Neural cell (in vitro differentiated cells): ENCODE measurements at regions not wholly inside any gene's neighbourhood (a gene's known extent, or its start where the extent isn't known, plus 50 kb on each side); places are given as distances from the start of the nearest gene placed in this dataset.
"Not testable (repeated sequence)": the region's sequence is repeated elsewhere in the genome, so short reads cannot be mapped to it uniquely, and the experiment has no call there.

Experiments
- H2AFZ ChIP-seq: fragments of 200-600, 300-800 bp; sonication (generic), shearing (Covaris generic); 2 replicates; pipeline ENCODE4 v1.6.0; 2014; ENCODE audit warnings: low read depth, mild to moderate bottlenecking, antibody characterized with exemption, low read length, moderate library complexity
- H3F3A ChIP-seq: fragments of 200-600 bp; shearing (Covaris generic); 2 replicates; pipeline ENCODE4 v1.6.1; 2016; ENCODE audit warnings: mild to moderate bottlenecking, moderate library complexity, mixed read lengths, antibody characterized with exemption, low read length; ENCODE audit not compliant: insufficient read depth, poor library complexity, severe bottlenecking
- H3K27ac ChIP-seq: fragments of 200-600, 300-800 bp; sonication (generic), shearing (Covaris generic); 2 replicates; pipeline ENCODE4 v1.5.1; 2014; ENCODE audit warnings: mild to moderate bottlenecking, low read length, moderate library complexity
- H3K27me3 ChIP-seq: fragments of 300-800, 200-600 bp; sonication (generic), shearing (Covaris generic); 2 replicates; pipeline ENCODE4 v1.6.0; 2014; ENCODE audit warnings: mild to moderate bottlenecking, low read depth, low read length, moderate library complexity; ENCODE audit not compliant: insufficient read depth
- H3K36me3 ChIP-seq: fragments of 300-800, 200-600 bp; sonication (generic), shearing (Covaris generic); 2 replicates; pipeline ENCODE4 v1.5.1; 2014; ENCODE audit warnings: mild to moderate bottlenecking, antibody characterized with exemption, low read length, moderate library complexity; ENCODE audit not compliant: insufficient read depth
- H3K4me2 ChIP-seq: fragments of 300-800, 200-600 bp; sonication (generic), shearing (Covaris generic); 2 replicates; pipeline ENCODE4 v1.6.0; 2014; ENCODE audit warnings: mild to moderate bottlenecking, low read length
- H3K4me3 ChIP-seq: fragments of 300-800, 200-600 bp; sonication (generic), shearing (Covaris generic); 2 replicates; pipeline ENCODE4 v1.5.1; 2014; ENCODE audit warnings: mild to moderate bottlenecking, low read length, moderate library complexity
- H3K79me2 ChIP-seq: fragments of 200-600 bp; shearing (Covaris generic); replicated peaks from 2 replicates; pipeline ENCODE4 v1.6.0; 2014; ENCODE audit warnings: mild to moderate bottlenecking, low read length, moderate library complexity; ENCODE audit not compliant: insufficient read depth
- H3K9ac ChIP-seq: fragments of 300-800, 200-600 bp; sonication (generic), shearing (Covaris generic); 2 replicates; pipeline ENCODE4 v1.6.1; 2016; ENCODE audit warnings: mild to moderate bottlenecking, low read length, mixed read lengths
- H3K9me2 ChIP-seq: fragments of 200-600 bp; shearing (Covaris generic); 2 replicates; pipeline ENCODE4 v1.6.1; 2016; ENCODE audit warnings: mild to moderate bottlenecking, low read length, mixed read lengths; ENCODE audit not compliant: insufficient read depth
- H3K9me3 ChIP-seq: fragments of 200-600, 300-800 bp; sonication (generic), shearing (Covaris generic); 2 replicates; pipeline ENCODE4 v1.6.1; 2016; ENCODE audit warnings: mild to moderate bottlenecking, mixed run types, low read length, moderate library complexity, mixed read lengths
- H4K20me1 ChIP-seq: fragments of 200-600 bp; shearing (Covaris generic); 2 replicates; pipeline ENCODE4 v1.6.1; 2016; ENCODE audit warnings: mild to moderate bottlenecking, mixed run types; ENCODE audit not compliant: insufficient read depth
- CTCF ChIP-seq: fragments of 450-650 bp; IDR thresholded peaks from 2 replicates; pipeline ENCODE4 v1.5.1; 2014; ENCODE audit warnings: antibody characterized with exemption, mild to moderate bottlenecking, moderate library complexity; ENCODE audit not compliant: poor library complexity, severe bottlenecking
- EP300 ChIP-seq: fragments of 450-650 bp; conservative IDR thresholded peaks from 2 replicates; pipeline ENCODE4 v1.6.1; 2014; ENCODE audit warnings: antibody characterized with exemption, mild to moderate bottlenecking, moderate library complexity; ENCODE audit not compliant: poor library complexity, severe bottlenecking
- EZH2 ChIP-seq: fragments of 200-600, 300-800 bp; shearing (Covaris generic), sonication (generic); IDR thresholded peaks from 2 replicates; pipeline ENCODE4 v1.6.1; 2014; ENCODE audit warnings: antibody characterized with exemption, low read length, borderline replicate concordance, mild to moderate bottlenecking; ENCODE audit not compliant: insufficient read depth, poor library complexity, severe bottlenecking
- MXI1 ChIP-seq: fragments of 450-650 bp; conservative IDR thresholded peaks from 2 replicates; pipeline ENCODE4 v1.6.1; 2014; ENCODE audit warnings: antibody characterized with exemption, mild to moderate bottlenecking; ENCODE audit not compliant: poor library complexity, severe bottlenecking
- POLR2AphosphoS5 ChIP-seq: IDR thresholded peaks from 2 replicates; pipeline ENCODE4 v1.6.1; 2012
- RAD21 ChIP-seq: fragments of 450-650 bp; conservative IDR thresholded peaks from 2 replicates; pipeline ENCODE4 v1.6.1; 2014; ENCODE audit warnings: antibody characterized with exemption, mild to moderate bottlenecking, moderate library complexity
- REST ChIP-seq: IDR thresholded peaks from 2 replicates; pipeline ENCODE4 v1.6.1; 2012; ENCODE audit warnings: borderline replicate concordance
- SMC3 ChIP-seq: fragments of 450-650 bp; conservative IDR thresholded peaks from 2 replicates; pipeline ENCODE4 v1.6.1; 2014; ENCODE audit warnings: antibody characterized with exemption, mild to moderate bottlenecking, moderate library complexity; ENCODE audit not compliant: poor library complexity
- TAF1 ChIP-seq: IDR thresholded peaks from 2 replicates; pipeline ENCODE4 v1.6.1; 2012; ENCODE audit warnings: low read depth

GRCh38 chr6:146937316-146937715 lies 266.9 kb upstream of the STXBP5 start:
- H3K9me3 ChIP-seq = no peaks in the 10 kb centered on the region
- H3K36me3 ChIP-seq = no peaks in the 10 kb centered on the region
- H3K4me3 ChIP-seq = no peak overlapping the region
- no peak overlapping the region for H3K27ac ChIP-seq
- H3K9me2 ChIP-seq = no peaks in the 10 kb centered on the region
- TF ChIP-seq CTCF = no peak
- no peak for TF ChIP-seq REST
- no peak for TF ChIP-seq TAF1
- TF ChIP-seq RAD21 = no peak
- no peak for TF ChIP-seq POLR2AphosphoS5
- TF ChIP-seq EZH2 = no peak
- no peak for TF ChIP-seq MXI1
- TF ChIP-seq EP300 = no peak
- H3K79me2 ChIP-seq = no peaks in the 10 kb centered on the region
- no peak overlapping the region for H3K9ac ChIP-seq
- no peaks in the 10 kb centered on the region for H3K27me3 ChIP-seq
- H2AFZ ChIP-seq = no peak overlapping the region
- no peak overlapping the region for H3K4me2 ChIP-seq
- H4K20me1 ChIP-seq = no peaks in the 10 kb centered on the region
- H3F3A ChIP-seq = no peaks in the 10 kb centered on the region

- Histone ChIP-seq H3K9me3 (no peaks in the 10 kb centered on the region), H3K4me3 (no peak overlapping the region), H3K36me3 (no peaks in the 10 kb centered on the region), H3K9ac (no peak overlapping the region), H3K27me3 (no peaks in the 10 kb centered on the region), H3K27ac (no peak overlapping the region), H2AFZ (no peak overlapping the region), H3K79me2 (no peaks in the 10 kb centered on the region), H3K4me2 (no peak overlapping the region), H3K9me2 (no peaks in the 10 kb centered on the region), H3F3A (no peaks in the 10 kb centered on the region), H4K20me1 (no peaks in the 10 kb centered on the region)
- TF ChIP-seq SMC3 (no peak), EZH2 (no peak), MXI1 (no peak), POLR2AphosphoS5 (no peak), REST (no peak), CTCF (no peak), EP300 (no peak), TAF1 (no peak), RAD21 (no peak)
Measured at GRCh38 chr6:146938266-146938665, 266.0 kb upstream of the STXBP5 start.

- H3K4me3 ChIP-seq, H3K27me3 ChIP-seq, H3K27ac ChIP-seq, H3K79me2 ChIP-seq, H3K9me3 ChIP-seq, H3K36me3 ChIP-seq, H4K20me1 ChIP-seq, H3K4me2 ChIP-seq, H3K9ac ChIP-seq, H2AFZ ChIP-seq, H3K9me2 ChIP-seq, H3F3A ChIP-seq: not testable (repeated sequence)
Measured at GRCh38 chr6:146939456-146939855, 264.8 kb upstream of the STXBP5 start.
